Ascending aorta (tissue), 2 donors: ENCODE measurements at regions not wholly inside any gene's neighbourhood (a gene's known extent, or its start where the extent isn't known, plus 50 kb on each side); places are given as distances from the start of the nearest gene placed in this dataset.

ENCODE experiments used
- DNase-seq, 2 donors: peaks; one replicate each; pipeline ENCODE4 v3.0.0-alpha.2; 2019; ENCODE audit warnings: low spot score in 2 of 2
- H3K27ac ChIP-seq, 2 donors: fragments of 200-600 bp; sonication (generic); one replicate each; pipeline ENCODE4 v1.5.1; 2016 to 2017; ENCODE audit warnings: mild to moderate bottlenecking in 1 of 2
- H3K27me3 ChIP-seq: fragments of 200-600 bp; sonication (generic); one replicate; pipeline ENCODE4 v1.5.1; 2017
- H3K36me3 ChIP-seq, 2 donors: fragments of 200-600 bp; sonication (generic); one replicate each; pipeline ENCODE4 v1.5.1; 2016
- H3K4me1 ChIP-seq, 2 donors: fragments of 200-600 bp; sonication (generic); one replicate each; pipeline ENCODE4 v1.5.1; 2016 to 2017; ENCODE audit warnings: mild to moderate bottlenecking in 1 of 2
- H3K4me3 ChIP-seq, 2 donors: fragments of 200-600 bp; sonication (generic); one replicate each; pipeline ENCODE4 v1.5.1; 2016 to 2017; ENCODE audit warnings: mild to moderate bottlenecking in 1 of 2
- H3K9me3 ChIP-seq, 2 donors: fragments of 200-600 bp; sonication (generic); one replicate each; pipeline ENCODE4 v1.5.1; 2016
- intact Hi-C: fragments of 100-400 bp; cut with DNase I; formaldehyde crosslinking; loops from one replicate; pipeline ENCODE4 v1.15.1; 2023
- TF ChIP-seq, protein P1 (sequence below), 3 experiments: fragments of 200-600 bp in 2 of 3; fragments of 450-650 bp in 1 of 3; sonication (generic) in 2 of 3; IDR thresholded peaks; one replicate each; pipeline ENCODE4 v1.5.1; 2016 to 2019; ENCODE audit warnings: antibody characterized with exemption in 3 of 3, mild to moderate bottlenecking in 1 of 3, moderate library complexity in 1 of 3

DNA sequence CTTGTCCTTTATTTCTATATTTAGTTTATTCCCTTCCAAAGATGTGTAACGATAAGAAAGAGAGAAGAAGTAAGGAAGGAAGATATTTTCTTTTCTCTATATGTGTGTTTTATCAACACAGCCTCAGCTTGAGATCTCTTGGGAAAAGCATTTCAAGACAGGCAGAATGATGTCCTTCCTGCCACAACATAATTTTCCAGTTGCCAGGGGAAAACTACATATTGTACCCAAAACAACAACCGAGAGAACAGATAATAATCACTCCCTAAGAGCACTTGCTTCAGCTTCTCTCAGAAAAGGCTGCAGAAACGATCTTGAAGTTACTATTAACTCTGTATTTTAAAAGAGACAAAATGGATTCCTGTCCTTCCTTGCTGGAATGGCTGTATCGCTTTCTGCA, 151.4 kb upstream of the ITGB1 start:
- Histone ChIP-seq H3K9me3 (no peaks in the 10 kb centered on the region), H3K27me3 (no peaks in the 10 kb centered on the region), H3K36me3 (no peaks in the 10 kb centered on the region), H3K4me3 (no peak overlapping the region), H3K4me1 (no peaks in the 10 kb centered on the region), H3K27ac (no peak overlapping the region)
- TF ChIP-seq, protein P1, sequence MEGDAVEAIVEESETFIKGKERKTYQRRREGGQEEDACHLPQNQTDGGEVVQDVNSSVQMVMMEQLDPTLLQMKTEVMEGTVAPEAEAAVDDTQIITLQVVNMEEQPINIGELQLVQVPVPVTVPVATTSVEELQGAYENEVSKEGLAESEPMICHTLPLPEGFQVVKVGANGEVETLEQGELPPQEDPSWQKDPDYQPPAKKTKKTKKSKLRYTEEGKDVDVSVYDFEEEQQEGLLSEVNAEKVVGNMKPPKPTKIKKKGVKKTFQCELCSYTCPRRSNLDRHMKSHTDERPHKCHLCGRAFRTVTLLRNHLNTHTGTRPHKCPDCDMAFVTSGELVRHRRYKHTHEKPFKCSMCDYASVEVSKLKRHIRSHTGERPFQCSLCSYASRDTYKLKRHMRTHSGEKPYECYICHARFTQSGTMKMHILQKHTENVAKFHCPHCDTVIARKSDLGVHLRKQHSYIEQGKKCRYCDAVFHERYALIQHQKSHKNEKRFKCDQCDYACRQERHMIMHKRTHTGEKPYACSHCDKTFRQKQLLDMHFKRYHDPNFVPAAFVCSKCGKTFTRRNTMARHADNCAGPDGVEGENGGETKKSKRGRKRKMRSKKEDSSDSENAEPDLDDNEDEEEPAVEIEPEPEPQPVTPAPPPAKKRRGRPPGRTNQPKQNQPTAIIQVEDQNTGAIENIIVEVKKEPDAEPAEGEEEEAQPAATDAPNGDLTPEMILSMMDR (IDR thresholded peaks at IDR 0.05), result no peak
- DNase-seq, result no peak
- intact Hi-C loops, result no loop called here

DNA sequence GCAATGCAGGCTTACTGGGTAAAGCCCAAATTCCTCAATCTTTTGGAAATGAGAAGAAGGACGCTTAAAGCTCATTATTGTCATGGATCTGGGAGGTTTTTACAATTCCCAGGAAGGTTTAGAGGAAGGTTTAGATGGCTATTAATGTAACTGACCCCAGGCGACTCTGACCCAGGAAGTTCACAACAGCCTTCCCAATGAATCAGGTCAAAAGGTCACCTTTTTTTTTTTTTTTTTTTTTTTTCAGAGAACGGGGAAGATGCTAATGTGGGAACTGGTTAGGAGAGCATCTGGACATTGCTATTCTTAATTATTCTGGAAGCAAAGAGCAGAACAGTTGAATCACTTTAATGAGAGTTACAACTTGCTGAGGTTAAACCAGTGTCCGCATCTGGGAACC, 149.9 kb upstream of the ITGB1 start:
- no peak overlapping the region for H3K27ac ChIP-seq
- H3K27me3 ChIP-seq, result no peaks in the 10 kb centered on the region
- H3K36me3 ChIP-seq, result no peaks in the 10 kb centered on the region
- intact Hi-C loops, result no loop called here
- H3K9me3 ChIP-seq, result no peaks in the 10 kb centered on the region
- no peak overlapping the region for H3K4me3 ChIP-seq
- TF ChIP-seq, protein P1 (IDR thresholded peaks at IDR 0.05), result no peak
- DNase-seq, result no peak
- no peaks in the 10 kb centered on the region for H3K4me1 ChIP-seq

DNA sequence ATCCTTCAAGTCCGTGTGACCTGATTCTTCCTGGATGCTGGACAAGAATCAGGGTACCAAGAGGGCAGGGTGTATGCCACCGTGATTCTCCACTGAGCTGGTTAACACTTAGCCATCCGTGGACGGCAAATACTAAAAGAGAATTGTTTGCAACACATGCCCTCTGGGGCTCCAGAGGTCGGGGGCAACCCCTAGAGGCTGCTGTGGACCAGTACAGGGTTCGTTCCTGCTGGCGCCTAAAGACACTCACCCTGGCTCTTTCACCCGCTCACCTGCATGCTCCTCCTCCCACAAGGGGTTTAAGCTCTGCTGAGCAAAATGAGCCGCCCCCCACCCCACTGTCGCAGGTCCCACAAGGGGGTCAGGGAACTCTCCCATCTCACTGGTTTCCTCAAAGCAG, 148.7 kb upstream of the ITGB1 start:
- Histone ChIP-seq H3K4me1 (no peaks in the 10 kb centered on the region), H3K27ac (no peak overlapping the region), H3K27me3 (no peaks in the 10 kb centered on the region), H3K4me3 (no peak overlapping the region), H3K36me3 (no peaks in the 10 kb centered on the region), H3K9me3 (no peaks in the 10 kb centered on the region)
- intact Hi-C loops, result no loop called here
- TF ChIP-seq, protein P1 (IDR thresholded peaks at IDR 0.05), result no peak
- no peak for DNase-seq

DNA sequence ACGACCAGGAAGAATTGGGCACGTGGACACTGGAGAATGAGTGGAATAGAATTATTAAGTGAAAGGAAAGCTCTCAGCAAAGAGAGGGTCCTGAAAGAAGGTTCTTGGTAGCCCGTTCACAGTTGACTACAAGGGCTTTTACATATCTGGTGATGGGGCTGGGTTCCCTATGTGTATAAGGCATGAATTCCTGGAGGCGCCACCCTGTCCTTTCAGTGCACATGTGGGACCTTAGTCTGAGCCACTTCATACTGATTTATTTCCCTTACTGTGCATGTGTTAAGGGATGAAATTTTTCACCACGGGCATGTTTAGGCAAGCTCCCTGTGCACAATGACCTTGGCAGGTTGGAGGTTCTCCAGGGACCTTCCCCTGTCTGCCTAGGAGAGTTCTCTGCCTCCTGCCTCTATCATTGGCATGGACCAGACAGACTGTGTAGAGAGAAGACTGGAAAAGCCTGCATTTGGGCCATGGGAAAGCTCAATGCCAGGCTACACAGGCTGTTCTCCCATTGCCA, 145.9 kb upstream of the ITGB1 start:
- TF ChIP-seq, protein P1 (IDR thresholded peaks at IDR 0.05), result no peak
- no peak for DNase-seq
- Histone ChIP-seq H3K9me3 (no peaks in the 10 kb centered on the region), H3K27me3 (no peaks in the 10 kb centered on the region), H3K4me1 (no peaks in the 10 kb centered on the region), H3K27ac (no peak overlapping the region), H3K36me3 (no peaks in the 10 kb centered on the region), H3K4me3 (no peak overlapping the region)
- intact Hi-C loops, result no loop called here

DNA sequence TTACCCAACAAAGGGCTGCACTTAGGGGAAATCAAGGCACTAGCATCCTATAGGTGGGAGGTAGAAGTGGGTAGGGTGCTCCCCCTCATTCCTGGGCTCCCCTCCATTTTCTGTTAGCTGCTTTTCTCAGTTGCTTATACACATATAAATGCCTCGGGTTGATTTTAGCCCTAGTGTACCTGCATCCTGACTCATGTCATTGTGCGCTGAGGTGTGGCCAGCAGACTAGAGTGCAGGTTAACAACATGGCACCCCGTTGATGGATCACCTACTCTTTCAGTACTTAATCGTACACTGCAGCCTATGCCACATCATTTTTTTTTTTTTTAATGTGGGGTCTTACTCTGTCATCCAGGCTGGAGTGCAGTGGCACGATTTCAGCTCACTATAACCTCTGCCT, 144.0 kb upstream of the ITGB1 start:
- Histone ChIP-seq H3K27me3 (no peaks in the 10 kb centered on the region), H3K4me3 (no peak overlapping the region), H3K36me3 (no peaks in the 10 kb centered on the region), H3K27ac (no peak overlapping the region), H3K4me1 (no peaks in the 10 kb centered on the region), H3K9me3 (no peaks in the 10 kb centered on the region)
- intact Hi-C loops, result no loop called here
- DNase-seq, result no peak
- TF ChIP-seq, protein P1 (IDR thresholded peaks at IDR 0.05), result no peak

DNA sequence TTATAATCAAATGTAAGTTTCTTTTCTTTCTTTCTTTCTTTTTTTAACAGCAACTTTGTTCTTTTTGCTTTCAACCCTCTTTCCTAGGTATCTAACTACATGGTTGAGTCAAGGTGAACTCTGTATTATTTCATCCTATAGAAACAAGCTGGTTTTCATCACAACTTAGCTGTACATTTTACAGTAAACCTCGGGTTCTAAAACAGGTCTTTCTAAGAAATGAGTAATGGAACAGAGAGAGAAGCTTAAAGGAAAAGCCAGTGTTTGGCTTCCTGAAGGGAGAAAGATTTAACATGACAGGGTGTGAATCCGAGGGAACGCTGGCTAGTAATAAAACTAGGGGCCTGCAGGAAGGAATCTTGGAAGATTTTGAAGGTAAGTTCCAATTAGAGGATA, 143.4 kb upstream of the ITGB1 start:
- intact Hi-C loops, result no loop called here
- TF ChIP-seq, protein P1 (IDR thresholded peaks at IDR 0.05), result no peak
- H3K4me3 ChIP-seq, result no peak overlapping the region
- H3K9me3 ChIP-seq, result no peaks in the 10 kb centered on the region
- no peak overlapping the region for H3K27ac ChIP-seq
- DNase-seq, result no peak
- H3K4me1 ChIP-seq, result no peaks in the 10 kb centered on the region
- H3K36me3 ChIP-seq, result no peaks in the 10 kb centered on the region
- no peaks in the 10 kb centered on the region for H3K27me3 ChIP-seq
